AG09309 (cell line): ENCODE measurements at regions not wholly inside any gene's neighbourhood (a gene's known extent, or its start where the extent isn't known, plus 50 kb on each side); places are given as distances from the start of the nearest gene placed in this dataset.

Experiments
- DNase-seq: peaks from one replicate; pipeline ENCODE4 v3.0.0-alpha.2; 2010; ENCODE audit warnings: low read depth
- H3K4me3 ChIP-seq: 2 replicates; pipeline ENCODE4 v1.5.1; 2011; ENCODE audit warnings: mild to moderate bottlenecking, low read depth, low read length, moderate library complexity; ENCODE audit not compliant: control insufficient read depth
- CTCF ChIP-seq: IDR thresholded peaks from 2 replicates; pipeline ENCODE4 v1.5.1; 2011; ENCODE audit warnings: mild to moderate bottlenecking, low read depth, low read length, inconsistent platforms; ENCODE audit not compliant: insufficient read depth, control insufficient read depth; ENCODE audit errors: missing control alignments

GRCh38 chr5:141784529-141784928, 93.7 kb downstream of the PCDH1 start:
- DNase-seq: no peak
- H3K4me3 ChIP-seq: no peak overlapping the region
- no peak for TF ChIP-seq CTCF

DNA sequence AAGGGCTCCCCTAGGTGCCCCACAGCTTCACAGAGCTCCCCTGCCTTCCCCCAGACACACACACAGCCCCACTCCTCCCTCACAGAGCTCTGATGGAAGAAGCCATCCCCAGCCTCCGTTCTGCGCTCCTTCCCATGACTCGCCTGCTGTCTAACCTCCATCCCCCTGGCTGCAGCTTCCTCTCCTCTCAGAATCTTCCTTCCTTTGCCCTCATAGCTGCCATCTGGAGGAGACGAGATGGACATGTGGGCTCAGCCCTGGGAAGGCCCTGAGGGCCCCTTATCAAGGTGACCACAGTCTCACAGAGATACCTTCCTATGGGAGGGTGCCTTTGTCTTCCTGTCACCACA, 94.3 kb downstream of the PCDH1 start:
- TF ChIP-seq CTCF: no peak

GRCh38 chr5:141783005-141783946, 94.9 kb downstream of the PCDH1 start:
- no peak overlapping the region for H3K4me3 ChIP-seq
- DNase-seq: no peak
- TF ChIP-seq CTCF: no peak

More for the DNA sequence above, 94.3 kb downstream of the PCDH1 start:
- no peak for DNase-seq
- no peak overlapping the region for H3K4me3 ChIP-seq

- H3K4me3 ChIP-seq: no peak overlapping the region
- no peak for TF ChIP-seq CTCF
- no peak for DNase-seq
Observed at GRCh38 chr5:141781910-141782309, 96.3 kb downstream of the PCDH1 start.

GRCh38 chr5:141780952-141781781, 97.0 kb downstream of the PCDH1 start:
- H3K4me3 ChIP-seq: no peak overlapping the region
- TF ChIP-seq CTCF: no peak
- DNase-seq: no peak

GRCh38 chr5:141780240-141780951, 97.8 kb downstream of the PCDH1 start:
- no peak overlapping the region for H3K4me3 ChIP-seq
- TF ChIP-seq CTCF: no peak
- DNase-seq: no peak
